HG02678 (cell line): ENCODE measurements at regions not wholly inside any gene's neighbourhood (a gene's known extent, or its start where the extent isn't known, plus 50 kb on each side); places are given as distances from the start of the nearest gene placed in this dataset.
"Not testable (repeated sequence)": the region's sequence is repeated elsewhere in the genome, so short reads cannot be mapped to it uniquely, and the experiment has no call there.

Experiments used
- ATAC-seq: cut with Tn5 transposase; IDR thresholded peaks from one replicate; pipeline ENCODE4 v1.9.1; 2021; ENCODE audit warnings: mild to moderate bottlenecking, moderate library complexity; ENCODE audit not compliant: unreplicated experiment

DNA sequence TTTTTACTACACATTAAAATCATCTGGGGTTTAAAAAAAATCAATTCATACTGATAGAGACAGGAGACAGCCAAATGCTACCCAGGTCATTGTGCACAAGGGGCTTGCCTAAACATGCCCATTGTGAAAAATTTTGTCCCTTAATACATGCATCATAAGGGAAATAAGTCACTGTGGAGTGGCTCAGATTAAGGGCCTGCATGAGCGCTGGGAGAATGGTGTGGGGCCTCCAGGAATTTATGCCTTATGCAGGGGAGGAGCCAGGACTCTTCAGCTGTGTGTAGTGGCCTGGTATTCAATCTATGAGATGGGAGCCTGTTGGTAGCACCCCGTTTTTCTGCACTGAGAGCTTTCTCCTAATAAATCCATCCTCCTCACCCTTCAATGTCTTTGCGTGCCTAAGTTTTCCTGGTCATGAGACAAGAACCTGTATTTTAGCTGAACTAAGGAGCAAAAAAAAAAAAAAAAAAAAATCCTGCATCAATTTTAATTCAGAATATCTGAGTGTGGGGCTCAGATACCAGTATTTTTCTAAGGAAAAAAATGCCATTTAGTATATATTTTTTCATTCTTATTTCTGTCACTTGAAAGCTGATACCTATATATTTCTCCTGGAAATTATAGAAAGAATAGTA lies 997.6 kb upstream of the ATXN8OS start:
- no peak for ATAC-seq

- ATAC-seq, result no peak
These were observed 999.1 kb upstream of the ATXN8OS start for GRCh38 chr13:69108486-69108885.

- ATAC-seq, result no peak
These were observed 1000.2 kb upstream of the ATXN8OS start for GRCh38 chr13:69107436-69107835.

DNA sequence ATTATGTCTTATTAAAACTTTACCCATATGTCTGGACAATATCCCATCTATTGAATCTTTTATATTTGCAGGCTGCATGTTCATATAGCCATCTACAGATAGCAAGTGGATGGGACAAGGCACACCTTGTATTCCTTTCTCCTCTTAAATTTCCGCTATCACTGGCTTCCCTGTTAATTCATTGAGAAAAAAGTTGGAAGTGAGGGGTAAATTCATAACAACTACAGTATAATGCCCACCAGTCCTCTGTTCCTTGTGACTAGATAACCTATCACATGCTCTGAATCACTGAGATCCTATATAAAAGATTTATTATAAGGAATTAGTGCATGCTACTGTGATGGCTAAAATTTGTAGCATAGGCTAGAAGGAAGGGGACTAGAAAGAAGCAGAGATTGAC lies 1005.8 kb upstream of the ATXN8OS start:
- ATAC-seq, result no peak

DNA sequence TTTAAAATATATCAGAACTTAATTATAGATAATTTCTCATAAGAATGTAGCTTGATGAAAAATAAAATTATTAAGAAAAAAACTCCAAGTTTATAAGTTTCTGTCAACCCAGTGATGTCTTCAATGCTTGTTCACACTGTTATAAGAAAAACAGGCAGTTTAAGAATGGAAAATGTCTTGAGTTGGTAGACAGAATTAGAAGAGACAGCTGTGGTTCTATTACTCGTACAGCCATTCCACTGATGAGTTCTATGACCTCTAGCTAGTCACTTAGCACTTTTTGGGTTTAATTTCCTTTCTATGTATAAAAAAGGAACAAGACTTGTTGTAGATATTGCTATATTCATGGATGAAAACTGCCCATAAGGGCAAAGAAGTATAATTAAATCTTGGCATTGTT lies 1013.1 kb upstream of the ATXN8OS start:
- ATAC-seq, result no peak

- ATAC-seq, result no peak
These were observed 1014.9 kb upstream of the ATXN8OS start for GRCh38 chr13:69092615-69093322.

DNA sequence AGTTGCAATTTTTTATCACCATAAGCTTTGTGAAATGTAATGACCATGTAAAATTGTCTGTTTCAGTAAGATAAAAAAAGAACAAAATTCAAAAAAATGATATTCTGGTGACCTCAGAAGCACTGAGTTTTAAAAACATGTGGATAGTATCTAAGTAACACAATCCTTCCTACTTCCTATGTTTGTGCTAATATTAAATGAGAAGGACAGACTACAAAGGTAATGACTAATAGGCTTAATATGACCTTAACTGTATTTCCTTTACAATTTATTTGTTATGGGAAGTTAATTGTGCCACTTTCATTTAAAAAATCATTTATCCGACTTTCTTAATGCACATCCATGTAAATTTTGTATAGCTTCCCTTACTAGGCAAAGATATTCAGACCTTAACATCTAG lies 1030.4 kb upstream of the ATXN8OS start:
- ATAC-seq, result no peak

GRCh38 chr13:69069554-69070133 lies 1038.0 kb upstream of the ATXN8OS start:
- ATAC-seq, result no peak

- ATAC-seq, result no peak
These were observed 1056.9 kb upstream of the ATXN8OS start for GRCh38 chr13:69050696-69051095.

GRCh38 chr13:69044629-69045028 lies 1063.0 kb upstream of the ATXN8OS start:
- no peak for ATAC-seq

- no peak for ATAC-seq
These were observed 1066.7 kb upstream of the ATXN8OS start for GRCh38 chr13:69040898-69041297.

DNA sequence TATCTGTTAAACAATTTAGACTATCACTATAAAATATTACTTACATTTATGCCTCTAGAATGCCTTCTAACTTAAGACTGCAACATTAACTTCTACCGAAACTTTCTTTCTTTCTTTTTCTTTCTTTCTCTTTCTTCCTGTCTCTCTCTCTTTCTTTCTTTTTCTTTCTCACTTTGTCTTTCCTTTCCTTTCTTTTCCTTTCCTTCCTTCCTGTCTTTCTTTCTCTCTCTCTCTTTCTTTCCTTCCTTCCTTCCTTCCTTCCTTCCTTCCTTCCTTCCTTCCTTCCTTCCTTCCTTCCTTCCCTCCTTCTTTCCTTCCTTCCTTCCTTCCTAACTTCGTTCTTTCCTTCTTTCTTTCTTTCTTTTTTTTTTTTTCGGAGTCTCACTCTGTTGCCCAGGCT lies 1071.9 kb upstream of the ATXN8OS start:
- ATAC-seq, result no peak

- ATAC-seq, result no peak
These were observed 1078.7 kb upstream of the ATXN8OS start for GRCh38 chr13:69028936-69029335.

- ATAC-seq, result no peak
These were observed 1087.5 kb upstream of the ATXN8OS start for GRCh38 chr13:69020120-69020519.

DNA sequence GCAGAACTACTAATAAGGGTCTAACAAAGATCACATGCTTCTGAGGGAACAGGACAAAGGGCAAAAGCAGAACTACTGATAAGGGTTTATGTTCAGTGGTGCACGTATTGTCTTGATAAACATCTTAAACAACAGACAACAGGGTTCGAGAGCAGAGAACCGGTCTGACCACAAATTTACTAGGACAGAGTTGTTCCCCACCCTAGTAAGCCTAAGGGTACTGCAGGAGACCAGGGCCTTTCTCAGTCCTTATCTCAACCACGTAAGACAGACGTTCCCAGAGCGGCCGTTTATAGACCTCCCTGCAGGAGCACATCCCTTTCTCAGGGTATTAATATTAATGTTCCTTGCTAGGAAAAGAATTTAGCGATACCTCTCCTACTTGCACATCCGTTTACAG lies 1089.5 kb upstream of the ATXN8OS start:
- not testable (repeated sequence) for ATAC-seq

DNA sequence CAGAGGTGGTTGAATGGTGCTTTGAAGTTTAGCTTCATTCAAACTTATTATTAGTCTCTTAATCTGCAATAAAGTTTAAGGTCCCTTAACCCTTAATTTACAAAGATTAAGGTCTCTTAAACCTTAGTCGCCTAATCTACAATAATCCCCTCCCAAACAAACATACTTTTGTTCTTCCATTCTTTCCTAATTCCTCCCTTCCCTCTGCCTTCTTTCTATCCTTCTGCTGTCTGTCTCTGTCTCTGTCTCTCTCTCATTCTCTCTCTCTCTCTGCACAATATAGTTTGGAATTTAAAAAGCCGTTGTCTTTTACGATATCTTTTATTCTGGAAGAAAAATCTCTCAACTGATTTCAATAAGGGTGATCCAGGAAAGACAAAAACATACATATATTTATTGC lies 1096.8 kb upstream of the ATXN8OS start:
- no peak for ATAC-seq

GRCh38 chr13:69008499-69008898 lies 1099.1 kb upstream of the ATXN8OS start:
- ATAC-seq, result no peak

DNA sequence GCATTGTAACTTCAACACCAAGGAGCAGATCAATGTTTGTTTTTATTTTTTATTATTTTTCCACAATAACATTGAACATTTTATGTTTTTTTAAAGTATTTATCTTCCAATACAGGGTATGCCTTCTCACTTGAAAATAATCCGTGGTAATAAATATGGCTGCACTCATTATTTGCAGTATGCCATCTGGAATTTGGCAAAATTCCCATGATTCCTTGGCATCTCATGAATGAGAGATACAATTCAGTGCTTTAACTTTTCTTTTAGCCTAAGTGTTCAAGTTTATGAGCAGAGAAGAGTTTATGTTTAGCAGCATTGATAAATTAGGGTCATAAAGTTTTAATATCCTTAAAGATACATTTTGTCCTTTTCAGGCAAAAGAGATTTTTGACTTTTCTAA lies 1109.6 kb upstream of the ATXN8OS start:
- ATAC-seq, result no peak

DNA sequence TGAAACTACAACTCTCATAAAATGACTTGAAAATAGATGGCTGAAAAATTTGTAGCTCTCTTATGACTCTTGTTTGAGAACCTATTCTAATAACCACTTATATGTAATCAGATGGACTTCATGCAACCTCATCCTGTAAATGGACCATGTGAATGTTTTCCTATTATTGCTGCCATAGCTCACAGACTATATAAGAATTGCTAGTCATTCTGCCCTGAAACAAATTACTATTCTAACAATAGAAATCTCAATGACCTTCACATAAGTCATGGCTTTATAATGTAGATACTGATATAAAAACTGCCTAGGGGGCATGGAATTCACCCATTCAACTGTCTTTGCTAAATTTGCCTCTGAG lies 1111.0 kb upstream of the ATXN8OS start:
- ATAC-seq, result no peak

DNA sequence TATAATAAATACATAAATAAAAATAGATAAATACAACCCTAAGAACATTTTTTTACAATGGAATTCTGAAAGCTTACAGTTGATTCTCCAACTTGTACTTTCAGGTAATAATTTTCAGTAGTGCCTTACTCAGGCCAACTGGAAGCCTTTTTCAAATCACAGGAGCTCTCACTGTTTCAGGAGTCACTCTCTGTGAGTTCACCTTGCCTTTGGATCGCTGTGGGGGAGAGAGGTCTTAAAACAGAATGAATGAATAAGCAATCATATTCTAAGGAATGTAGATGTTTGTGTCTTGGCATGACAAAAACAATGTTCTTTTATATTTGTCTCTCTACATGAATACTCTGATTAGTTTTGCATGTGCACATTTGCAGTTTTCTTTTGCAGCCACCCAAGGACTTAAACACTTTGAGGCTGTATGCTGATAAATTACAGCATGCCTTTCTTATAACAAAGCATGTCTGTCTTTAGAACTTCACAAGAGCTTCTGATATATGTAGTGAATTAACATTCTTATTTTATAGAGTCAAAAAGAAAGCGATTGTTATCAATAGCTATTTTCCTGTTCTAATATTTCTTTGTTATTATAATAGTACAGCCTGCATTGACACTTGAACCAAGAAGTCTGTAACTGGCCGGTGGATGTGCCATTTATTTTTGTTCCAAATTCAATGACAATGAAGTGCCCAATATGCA lies 1111.5 kb upstream of the ATXN8OS start:
- ATAC-seq, result no peak

DNA sequence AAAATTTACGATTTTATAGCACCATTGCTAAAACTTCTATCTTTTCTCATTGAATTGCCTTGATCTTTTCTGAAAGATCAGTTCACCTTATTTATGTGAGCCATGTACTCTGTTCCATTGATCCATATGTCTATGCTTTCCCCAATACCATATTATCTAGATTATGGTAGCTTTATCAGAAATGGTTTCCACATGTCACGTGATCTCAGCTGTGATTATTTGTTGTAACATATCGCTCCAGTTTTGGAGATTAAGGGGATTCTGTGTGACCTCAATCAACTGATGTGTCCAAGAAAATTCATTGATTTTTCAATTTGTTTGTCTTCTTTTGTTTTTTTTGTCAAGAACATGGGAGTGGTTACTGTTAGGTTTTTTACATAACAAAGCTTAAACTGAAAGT lies 1114.5 kb upstream of the ATXN8OS start:
- no peak for ATAC-seq

DNA sequence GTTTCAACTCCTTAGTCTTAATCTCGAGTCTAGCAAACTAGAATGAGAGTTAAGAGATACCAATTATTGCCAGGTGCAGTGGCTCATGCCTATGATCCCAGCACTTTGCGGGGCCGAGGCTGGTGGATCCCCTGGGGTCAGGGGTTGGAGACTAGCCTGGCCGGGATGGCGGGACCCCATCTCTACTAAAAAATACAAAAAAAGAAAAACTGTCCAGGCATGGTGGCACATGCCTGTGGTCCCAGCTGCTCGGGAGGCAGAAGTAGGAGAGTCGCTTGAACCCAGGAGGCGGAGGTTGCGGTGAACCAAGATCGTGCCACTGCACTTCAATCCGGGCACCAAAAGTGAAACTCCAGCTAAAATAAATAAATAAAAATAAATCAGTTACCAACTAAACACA lies 1119.5 kb upstream of the ATXN8OS start:
- no peak for ATAC-seq
